Loucy (cell line): ENCODE measurements at regions not wholly inside any gene's neighbourhood (a gene's known extent, or its start where the extent isn't known, plus 50 kb on each side); places are given as distances from the start of the nearest gene placed in this dataset.

ENCODE experiments used
- EZH2phosphoT487 ChIP-seq: fragments of 200-600 bp; IDR thresholded peaks from 2 replicates; pipeline ENCODE4 v1.6.1; 2018; ENCODE audit warnings: antibody characterized with exemption, mild to moderate bottlenecking, moderate library complexity, borderline replicate concordance
- TF ChIP-seq, protein P1 (sequence below): fragments of 200-600 bp; sonication (generic); conservative IDR thresholded peaks from 2 replicates; pipeline ENCODE4 v1.5.1; 2014; ENCODE audit warnings: mild to moderate bottlenecking, antibody characterized with exemption, low read length

DNA sequence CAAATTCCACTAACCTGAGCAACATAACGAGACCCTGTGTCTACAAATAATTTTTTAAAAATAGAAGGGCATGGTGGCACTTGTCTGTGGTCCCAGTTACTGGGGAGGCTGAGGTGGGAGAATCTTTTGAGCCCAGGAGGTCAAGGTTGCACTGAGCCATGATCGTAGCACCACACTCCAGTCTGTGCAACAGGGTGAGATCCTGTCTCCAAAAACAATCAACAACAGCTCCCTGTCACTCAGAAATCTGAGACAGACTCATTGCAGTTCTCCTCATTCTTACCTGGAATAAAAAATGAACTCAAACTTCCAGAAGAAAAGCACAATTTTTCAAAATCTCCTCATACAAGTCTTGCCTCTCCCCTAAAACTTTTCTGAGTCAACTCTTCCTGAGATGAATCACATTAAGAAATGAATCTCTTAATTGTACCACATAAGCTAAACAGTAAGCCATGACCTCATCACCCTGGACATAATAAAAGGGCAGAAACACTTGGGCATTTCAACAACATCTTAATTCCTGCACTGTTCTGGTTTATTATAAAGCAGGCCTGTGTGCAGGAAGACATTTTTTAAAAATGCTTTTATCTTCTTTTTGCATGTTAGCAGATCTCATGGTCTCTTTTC, 214.3 kb upstream of the CDKN3 start:
- TF ChIP-seq, protein P1, sequence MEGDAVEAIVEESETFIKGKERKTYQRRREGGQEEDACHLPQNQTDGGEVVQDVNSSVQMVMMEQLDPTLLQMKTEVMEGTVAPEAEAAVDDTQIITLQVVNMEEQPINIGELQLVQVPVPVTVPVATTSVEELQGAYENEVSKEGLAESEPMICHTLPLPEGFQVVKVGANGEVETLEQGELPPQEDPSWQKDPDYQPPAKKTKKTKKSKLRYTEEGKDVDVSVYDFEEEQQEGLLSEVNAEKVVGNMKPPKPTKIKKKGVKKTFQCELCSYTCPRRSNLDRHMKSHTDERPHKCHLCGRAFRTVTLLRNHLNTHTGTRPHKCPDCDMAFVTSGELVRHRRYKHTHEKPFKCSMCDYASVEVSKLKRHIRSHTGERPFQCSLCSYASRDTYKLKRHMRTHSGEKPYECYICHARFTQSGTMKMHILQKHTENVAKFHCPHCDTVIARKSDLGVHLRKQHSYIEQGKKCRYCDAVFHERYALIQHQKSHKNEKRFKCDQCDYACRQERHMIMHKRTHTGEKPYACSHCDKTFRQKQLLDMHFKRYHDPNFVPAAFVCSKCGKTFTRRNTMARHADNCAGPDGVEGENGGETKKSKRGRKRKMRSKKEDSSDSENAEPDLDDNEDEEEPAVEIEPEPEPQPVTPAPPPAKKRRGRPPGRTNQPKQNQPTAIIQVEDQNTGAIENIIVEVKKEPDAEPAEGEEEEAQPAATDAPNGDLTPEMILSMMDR = no peak
- no peak for TF ChIP-seq EZH2phosphoT487
